GM21526 (cell line): ENCODE measurements at regions not wholly inside any gene's neighbourhood (a gene's known extent, or its start where the extent isn't known, plus 50 kb on each side); places are given as distances from the start of the nearest gene placed in this dataset.

Experiments
- ATAC-seq: cut with Tn5 transposase; IDR thresholded peaks from one replicate; pipeline ENCODE4 v1.9.1; 2021; ENCODE audit warnings: moderate library complexity; ENCODE audit not compliant: unreplicated experiment, low FRiP score

DNA sequence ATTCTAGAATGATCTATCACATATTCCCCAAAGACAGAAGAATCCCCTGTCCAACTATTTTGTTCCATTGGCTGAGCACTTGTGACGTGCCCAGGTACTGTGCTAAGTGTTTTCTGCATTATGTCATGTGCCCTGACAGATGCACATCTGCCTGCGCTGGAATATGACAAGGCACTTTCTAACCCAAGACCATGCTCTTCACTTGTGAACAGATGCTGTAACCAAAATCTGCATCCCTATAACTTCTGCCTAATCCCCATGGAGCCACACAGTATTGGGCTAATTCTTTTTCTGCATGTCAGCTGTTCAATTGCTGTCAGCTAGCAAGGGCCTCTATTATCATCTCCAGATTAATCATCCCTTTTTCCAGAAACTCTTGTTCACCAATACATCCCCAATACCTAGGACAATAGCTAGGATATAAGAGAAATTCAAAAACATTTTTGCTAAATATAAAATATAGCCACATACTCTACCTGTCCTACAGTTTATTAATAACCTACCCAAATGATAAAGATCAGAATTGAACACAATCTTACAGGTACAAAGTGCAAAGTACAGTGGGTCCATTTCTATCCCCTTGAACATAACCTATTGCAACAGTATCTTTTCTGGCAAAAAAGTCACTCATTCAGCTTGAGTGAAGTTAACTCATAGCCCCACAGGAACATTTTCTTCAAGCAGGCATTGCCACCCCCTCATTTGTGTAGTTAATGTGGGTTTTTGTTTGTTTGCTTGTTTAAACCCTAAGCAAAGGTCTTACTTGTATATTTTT, 109.4 kb upstream of the LRRN1 start:
- ATAC-seq, result no peak

DNA sequence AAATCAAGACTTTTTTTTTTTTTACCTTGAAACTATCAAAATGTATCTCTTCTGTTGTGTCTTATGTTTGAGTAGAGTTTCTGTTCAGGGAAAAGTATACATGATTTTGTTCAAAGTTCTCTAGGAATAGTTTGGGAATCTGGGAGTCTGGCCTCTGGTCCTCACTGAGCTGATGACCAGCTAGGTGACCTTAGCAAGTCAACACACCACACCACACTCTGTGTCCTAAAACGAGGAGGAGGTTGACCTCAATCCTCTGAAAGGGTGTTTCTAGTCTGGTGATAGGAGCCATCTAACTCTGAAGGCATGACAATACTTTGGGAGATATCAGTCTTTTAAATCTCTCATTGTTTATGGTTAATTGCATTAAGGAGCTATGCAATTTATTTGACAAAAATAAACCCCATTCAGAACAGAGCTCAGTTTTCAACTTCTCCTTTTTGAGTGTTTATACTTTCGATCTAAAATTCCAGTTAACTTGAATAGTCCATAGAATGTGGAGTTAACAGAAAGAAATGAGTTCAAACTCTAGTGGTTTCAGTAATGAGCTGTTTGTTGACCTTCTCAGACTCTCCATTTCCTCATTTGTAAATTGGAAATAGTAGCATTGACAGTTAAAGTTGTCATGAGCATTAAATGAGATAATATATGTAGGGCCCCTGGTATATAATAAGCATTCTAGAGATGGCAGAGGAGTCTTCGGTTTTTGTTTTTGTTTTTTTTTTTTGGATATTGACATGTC, 112.2 kb upstream of the LRRN1 start:
- no peak for ATAC-seq

DNA sequence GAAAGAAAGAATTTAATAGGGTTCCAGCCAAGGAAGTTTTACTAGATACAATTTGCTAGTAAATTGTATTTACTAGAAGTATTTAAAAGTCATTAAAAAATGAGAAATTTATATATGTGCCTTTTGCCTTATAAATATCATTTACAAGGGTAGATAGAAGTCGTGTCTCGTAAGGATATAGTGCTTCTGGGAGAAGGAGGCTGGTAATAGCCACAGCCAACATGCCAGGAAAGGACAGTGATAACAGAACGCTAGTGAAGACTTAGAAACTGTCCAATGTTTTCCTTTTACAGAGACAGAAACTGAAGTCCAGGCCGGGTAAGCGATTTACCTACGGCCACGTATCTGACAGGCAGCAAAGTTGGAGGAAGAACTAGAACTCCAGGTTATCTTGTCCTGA, 113.5 kb upstream of the LRRN1 start:
- no peak for ATAC-seq

DNA sequence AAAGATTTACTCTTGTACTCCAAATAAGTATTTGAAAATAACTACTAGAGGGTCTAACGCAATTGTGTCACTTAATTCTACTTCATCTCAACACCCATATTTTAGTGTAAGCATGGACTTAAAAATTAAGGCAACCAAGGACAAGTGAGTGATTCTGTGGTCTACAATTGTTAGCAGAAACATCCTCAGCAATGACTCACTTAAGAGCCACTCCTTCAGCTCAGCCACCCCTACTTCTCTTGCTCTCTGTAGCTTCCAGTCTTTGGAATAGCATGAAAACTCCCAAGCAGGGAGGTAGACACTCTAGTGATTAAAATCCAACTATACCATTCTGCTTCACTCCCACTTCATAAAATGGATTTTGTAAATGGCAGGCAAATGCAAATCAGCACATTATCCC, 116.0 kb upstream of the LRRN1 start:
- ATAC-seq, result no peak

DNA sequence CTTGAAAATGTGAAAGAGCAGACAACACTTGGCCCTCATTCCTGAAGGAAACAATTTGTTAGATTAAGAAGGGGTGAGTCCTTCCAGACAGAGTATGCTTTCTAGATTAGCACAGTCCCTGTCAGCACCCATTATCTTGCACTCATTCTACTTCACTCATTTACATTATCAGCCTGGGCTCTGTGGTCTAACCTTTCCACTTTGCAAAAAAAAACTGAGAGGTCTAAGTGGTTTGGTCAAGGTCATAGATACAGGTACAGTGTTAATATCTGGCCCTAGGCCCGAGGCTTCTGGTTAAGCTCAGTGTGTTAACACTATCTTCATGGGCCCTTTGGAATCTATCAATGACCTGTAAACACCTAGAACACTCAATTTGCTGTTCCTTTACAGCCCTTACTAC, 123.4 kb upstream of the LRRN1 start:
- no peak for ATAC-seq

DNA sequence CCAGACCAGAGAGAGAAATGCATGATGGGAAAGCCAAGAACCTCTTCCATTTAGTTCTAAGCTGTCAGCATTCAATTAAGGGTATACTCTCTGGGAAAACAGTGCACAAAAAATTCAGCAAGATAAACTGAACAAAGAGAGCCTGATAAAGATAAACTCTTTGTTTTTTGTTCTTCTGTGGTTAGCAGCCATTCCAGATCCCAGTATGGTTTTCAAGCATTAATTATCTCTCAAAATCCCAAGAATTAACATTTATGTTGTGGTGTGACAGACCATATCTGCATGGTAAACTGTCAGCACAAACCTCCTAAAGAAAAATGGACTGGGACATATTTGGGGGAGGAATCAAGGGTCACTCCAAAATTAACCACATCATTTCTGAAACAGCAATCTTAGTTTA, 124.0 kb upstream of the LRRN1 start:
- ATAC-seq, result no peak

DNA sequence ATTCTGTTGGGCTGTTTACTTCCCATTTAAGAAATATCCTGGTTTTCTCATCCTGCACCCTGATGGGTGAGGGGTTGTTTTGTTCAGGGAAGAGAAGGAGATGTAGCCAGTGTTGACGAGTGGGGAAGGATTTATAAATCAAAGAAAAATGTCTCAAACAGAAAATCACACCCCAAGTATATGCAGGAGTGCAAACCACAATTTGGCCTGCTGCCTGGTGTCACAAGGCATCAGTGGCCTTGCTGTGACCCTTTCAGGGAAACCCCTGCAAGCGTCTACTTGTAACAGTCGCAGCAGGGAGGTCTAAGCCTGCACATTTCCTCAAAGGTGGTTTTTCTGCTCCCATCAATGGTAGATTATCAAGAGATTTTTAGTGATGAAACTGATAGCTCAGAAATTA, 132.6 kb upstream of the LRRN1 start:
- peak; percentile 90 for ATAC-seq

DNA sequence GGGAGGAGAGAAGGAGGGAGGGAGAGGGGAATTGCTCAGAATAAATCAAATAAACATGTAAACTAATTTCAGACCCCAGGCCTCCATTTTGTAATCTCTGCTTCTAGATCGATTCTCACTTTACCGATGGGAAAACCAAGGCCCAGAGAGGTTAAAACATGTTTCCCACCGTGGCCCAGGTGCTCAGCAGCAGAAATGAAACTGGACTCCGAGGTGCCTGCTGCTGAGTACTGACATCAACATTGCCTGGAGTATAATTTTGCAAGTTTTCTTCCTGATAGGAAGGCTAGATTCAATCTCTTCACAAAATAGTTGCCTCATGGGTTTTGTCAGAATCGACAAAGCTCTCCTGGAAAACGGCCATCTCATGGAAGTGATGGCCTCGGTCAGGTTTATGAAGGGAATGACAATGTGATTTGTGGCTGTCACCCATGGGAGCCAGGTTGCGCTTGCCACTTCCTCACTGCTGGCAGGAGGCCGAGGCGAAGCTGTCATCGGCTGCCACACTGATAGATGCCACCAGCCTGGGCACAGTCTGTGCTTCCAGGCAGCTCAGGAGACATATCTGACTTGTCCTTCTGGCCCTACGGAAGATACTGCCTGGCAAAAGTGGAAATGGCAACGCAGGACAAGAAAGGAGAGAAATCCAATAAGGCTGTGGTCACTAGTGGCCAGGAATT, 133.1 kb upstream of the LRRN1 start:
- ATAC-seq, result peak; percentile 46

DNA sequence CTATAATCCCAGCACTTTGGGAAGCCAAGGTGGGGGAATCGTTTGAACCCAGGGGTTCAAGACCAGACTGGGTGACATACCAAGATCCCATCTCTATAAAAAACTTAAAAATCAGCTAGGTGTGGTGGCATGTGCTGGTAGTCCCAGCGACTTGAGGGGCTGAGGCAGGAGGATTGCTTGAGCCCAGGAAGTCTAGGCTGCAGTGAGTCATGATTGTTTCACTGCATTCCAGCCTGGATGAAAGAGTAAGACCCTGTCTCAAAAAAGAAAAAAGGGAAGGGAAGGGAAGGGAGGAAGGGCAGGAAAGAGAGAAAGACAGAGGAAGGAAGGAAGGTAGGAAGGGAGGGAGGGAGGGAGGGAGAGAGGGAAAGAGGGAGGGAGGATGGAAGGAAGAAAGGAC, 133.7 kb upstream of the LRRN1 start:
- ATAC-seq, result no peak

DNA sequence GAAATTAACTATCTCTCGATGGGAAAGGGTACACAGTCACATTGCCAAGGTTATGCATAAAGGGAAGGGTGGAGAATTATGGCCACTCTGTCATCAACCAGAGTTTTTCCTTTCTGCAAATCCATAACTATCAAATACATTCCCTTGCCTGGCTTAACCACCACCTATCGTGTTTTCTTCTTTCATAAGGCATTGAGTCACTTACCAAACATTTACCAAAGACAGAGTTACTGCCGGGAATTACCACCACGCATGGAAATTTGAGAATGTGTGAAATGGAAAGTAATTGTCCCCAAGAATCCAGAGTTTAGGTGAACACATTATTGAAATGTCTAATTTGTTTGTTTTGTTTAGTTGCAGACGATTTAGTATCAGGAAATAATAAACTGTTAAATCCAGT, 134.3 kb upstream of the LRRN1 start:
- no peak for ATAC-seq

DNA sequence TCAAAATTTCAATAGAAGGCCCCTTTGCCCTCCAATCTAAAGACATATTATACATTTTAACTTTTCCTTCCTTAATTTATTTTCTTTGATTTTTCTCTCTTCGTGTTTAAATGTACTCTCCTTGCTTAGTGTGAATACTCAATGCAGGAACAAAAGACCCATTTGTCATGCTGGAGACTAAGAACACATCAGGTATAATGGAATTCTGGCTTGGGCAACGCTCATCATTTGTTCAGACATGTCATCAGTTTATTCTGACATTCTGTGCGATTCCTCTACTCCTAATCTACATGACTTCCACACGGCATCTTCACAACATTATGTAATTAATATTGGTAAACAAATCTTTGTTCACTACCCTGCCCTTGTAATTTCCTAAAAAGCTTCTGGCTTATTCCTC, 136.6 kb upstream of the LRRN1 start:
- ATAC-seq, result no peak

DNA sequence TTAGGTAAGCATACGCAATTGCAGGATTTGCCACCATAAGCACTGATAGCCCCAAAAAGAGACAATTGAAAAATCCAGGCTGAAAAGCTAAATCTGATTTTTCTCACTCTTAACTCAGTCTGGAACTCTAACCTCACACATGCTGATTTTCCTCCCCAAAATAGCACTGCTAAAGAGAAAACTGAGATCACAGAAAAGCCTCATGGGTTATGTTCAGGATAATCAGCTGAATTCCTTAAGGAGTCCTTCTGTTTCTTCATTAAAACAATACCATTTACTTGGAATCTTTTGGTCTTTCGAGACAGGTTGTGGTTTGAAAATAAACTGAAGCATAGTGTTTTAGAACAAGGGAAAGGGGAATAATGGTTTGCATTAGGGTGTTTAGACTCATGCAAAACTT, 144.3 kb upstream of the LRRN1 start:
- no peak for ATAC-seq

DNA sequence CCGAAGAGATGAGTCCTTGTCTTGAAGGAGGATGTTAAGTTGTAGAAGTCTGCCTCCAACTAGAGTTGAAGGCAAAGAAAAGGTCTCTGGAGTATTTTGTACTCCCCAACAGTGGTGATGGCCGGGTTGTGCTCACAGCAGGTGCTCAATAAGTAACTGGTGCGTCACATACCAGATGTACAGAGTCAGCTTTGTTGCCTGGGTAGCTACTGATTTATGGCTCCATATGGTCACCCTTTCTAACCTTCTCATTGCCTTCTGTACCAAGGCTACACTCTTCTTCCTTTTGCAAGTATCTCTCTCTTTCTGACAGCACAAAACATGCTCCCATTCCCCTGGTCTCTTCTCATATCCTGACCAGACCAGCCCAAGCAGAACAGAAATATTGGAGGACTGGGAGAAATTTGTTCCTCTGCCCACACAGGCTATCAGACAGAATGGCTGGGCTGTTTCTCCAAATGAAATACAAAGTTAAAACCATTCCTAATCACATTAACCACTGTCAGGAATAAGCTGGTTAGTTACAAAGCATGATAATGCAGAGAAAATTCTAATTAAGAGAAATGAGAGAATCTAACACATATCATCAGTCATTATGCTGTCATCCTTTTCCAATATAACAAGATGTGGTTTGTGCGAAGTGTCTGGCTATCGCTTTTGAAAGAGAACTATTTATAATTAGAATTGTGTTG, 150.1 kb upstream of the LRRN1 start:
- no peak for ATAC-seq

DNA sequence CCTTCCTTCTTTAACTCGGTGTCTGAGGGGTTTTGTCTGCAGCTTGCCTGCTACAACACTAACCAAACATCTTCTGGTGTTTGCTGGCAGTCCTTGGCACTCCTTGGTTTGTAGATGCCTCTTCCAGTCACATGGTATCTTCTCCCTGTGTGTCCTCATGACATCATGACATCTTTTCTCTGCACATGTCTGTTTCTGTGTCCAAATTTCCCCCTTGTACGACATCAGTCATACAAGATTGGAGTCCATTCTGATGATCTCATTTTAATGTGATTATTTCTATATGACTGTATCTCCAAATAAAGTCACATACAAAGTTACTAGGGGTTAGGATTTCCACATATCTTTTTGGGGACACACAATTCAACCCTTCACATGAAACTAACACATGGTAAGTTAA, 152.3 kb upstream of the LRRN1 start:
- no peak for ATAC-seq

DNA sequence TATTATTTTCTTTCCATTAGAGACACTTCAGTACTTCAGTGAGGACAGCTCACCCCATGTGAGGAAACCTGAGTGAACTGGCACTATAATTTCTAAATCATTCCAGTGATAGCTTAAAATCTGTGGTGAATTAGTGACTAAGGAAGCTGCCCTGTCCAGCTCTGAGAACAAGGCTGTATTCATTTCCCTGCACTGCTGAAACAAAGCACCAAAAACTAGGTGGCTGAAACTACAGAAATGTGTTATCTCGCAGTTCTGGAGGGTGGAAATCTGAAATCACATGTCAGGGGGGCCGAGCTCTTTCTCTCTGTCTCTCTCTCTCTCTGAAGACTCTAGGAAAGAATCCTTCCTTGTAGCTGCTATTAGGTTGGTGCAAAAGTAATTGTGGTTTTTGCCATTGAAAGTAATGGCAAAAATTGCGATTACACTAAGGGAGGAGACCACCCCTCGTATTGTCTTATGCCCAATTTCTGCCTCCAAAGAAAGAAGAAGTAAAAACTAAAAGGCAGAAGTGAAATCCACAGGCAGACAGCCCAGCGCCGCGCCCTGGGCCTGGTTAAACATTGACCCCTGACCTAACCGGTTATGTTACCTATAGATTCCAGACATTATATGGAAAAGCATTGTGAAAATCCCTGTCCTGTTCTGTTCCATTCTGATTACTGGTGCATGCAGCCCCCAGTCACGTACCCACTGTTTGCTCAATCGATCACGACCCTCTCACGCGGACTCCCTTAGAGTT, 153.0 kb upstream of the LRRN1 start:
- ATAC-seq, result peak; percentile 82

DNA sequence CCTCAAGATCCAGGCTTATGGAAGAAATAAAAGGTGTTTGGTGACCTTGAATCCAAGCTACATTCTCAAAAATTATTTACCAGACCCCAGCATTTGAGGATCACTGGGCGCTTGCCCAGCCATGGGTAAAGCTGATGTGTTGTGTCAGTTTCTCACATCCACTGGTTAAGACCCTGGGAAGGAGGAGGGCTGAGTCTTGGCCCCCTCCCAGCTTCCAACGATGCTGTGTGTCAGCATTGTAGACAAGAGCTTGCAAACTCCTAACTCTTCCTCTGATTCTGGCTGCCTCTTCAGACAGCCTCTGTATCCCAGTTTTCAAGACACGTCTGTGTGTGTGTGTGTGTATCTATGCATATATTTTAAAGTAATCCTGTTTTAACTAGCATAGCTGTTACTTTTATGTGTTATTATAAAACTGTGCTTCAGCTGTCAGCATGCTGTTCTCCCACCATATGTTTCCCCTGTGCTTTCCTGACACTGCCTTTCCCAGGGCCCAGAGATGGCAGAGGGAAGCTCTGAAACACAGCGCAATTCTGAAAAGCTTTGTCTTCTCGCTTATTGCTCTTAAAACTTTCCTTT, 157.3 kb upstream of the LRRN1 start:
- ATAC-seq, result no peak

DNA sequence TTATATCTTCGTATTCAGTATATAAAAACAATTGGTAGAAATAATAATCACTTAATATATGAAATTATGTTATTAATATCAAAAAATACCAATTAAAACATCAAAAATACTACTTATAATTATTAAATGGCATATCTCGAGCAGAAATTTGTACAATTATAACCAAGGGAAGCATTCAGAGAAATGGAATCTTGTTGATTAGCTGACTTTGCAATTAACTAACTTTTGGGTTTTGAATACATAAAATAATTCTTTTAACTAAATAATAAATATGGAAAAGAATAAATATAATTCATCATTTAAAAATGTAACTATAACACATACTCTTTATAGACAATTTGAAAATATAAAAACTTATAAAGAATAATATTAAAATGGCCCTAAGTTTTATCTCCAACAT, 160.2 kb upstream of the LRRN1 start:
- no peak for ATAC-seq

DNA sequence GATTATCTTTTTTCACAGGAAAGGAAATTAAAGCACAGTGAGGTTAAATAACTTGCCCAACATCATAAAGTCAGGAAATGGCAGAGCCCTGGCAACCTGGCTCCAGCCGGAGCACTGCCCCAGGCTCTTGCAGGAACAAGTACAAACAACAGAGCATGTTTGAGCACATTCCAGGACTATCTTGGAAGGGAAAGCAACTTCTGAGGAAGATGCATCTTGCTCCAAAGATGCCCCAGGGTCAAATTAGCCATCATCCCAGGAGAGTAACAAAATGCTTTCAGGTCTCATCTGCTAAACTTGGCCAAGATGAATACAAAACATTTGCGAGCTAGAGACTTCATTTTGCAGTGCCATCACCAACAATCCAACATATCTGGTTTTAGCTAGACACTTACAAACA, 162.4 kb upstream of the LRRN1 start:
- ATAC-seq, result no peak

DNA sequence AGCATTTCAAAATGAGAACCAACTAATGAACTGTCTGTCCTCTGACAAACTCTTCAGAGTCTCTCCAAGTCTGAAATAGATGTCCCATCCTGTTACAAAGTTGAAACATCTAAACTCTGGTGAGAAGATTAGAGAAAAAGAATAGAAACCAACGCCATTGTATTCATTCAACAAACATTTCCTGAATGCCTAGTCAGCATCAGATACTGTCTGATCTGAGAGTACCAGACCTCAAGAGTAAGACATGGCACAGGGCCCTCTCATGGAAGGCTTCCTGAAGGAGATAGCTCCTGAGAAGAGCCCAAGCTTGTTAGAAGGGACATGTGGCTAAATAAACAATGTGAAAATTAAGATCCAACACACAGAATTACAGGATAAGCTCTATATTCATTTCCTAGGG, 164.1 kb upstream of the LRRN1 start:
- no peak for ATAC-seq

DNA sequence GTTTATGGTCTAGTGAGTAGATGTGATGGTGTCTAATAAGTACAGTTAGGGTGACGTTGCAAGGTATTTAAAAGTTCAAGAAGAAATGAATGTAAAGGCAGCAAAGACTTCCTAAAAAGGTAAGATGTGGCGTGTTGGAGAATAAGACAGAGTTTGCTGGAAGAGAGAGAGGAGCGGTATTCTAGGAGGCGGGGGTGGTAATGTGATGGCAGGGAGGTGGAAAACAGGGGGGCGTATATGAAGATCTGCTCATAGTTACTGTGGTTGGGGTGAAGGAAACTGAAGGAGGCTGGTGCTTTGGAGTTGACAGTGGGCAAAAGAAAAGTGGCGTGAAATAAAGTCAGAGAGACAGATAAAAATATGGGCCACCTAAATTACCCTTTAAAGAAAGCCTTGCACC, 164.9 kb upstream of the LRRN1 start:
- ATAC-seq, result no peak
